ENCODE measurements at regions not wholly inside any gene's neighbourhood (a gene's known extent, or its start where the extent isn't known, plus 50 kb on each side); places are given as distances from the start of the nearest gene placed in this dataset.

- no peaks in the 10 kb centered on the region for H3K9me3 ChIP-seq
- CTCF ChIA-PET, result interaction anchor here (0.6 to 1.2 kb wide), 3 partner anchors 18 to 104 kb away, joined by 3 to 4 read pairs (median 3); no protein-coding TSS in a partner anchor
- FAIRE-seq, result no peak
- H3K4me2 ChIP-seq, result no peak overlapping the region
- no peak for DNase-seq (ENCODE audit: low read depth in 1 of 2, low spot score in 1 of 2)
- no peak for ATAC-seq
- no peaks in the 10 kb centered on the region for H3K4me1 ChIP-seq
- WGBS (ENCODE audit: missing lambda C conversion rate), result 63% methylated on average over 13 of the region's 13 CpGs
- TF ChIP-seq RCOR1 (IDR thresholded peaks at IDR 0.05; ENCODE audit: low read depth, low read length) (no peak), POLR2A (IDR thresholded peaks at IDR 0.05; ENCODE audit: low read length) (no peak), CEBPB (IDR thresholded peaks at IDR 0.05) (no peak), NPAS2 (CRISPR knock-in tag; IDR thresholded peaks at IDR 0.05; ENCODE audit: borderline replicate concordance) (no peak), JUNB (IDR thresholded peaks at IDR 0.05) (no peak)
- H3K4me3 ChIP-seq, result no peak overlapping the region
- POLR2A ChIA-PET, result no interaction called here
- no peak overlapping the region for H3K27ac ChIP-seq
Measured at GRCh38 chr16:86778108-86778745, 199.9 kb downstream of the FOXL1 start.

GRCh38 chr16:86778978-86779377 is 200.6 kb downstream of the FOXL1 start:
- H3K4me1 ChIP-seq, result no peaks in the 10 kb centered on the region
- H3K4me2 ChIP-seq, result no peak overlapping the region
- ATAC-seq (no peak), DNase-seq (ENCODE audit: low read depth in 1 of 2, low spot score in 1 of 2) (no peak), FAIRE-seq (no peak)
- H3K9me3 ChIP-seq, result no peaks in the 10 kb centered on the region
- no peak overlapping the region for H3K4me3 ChIP-seq
- TF ChIP-seq JUNB (IDR thresholded peaks at IDR 0.05) (no peak), ATOH8 (CRISPR knock-in tag; IDR thresholded peaks at IDR 0.05; ENCODE audit: low read depth) (no peak)
- no peak overlapping the region for H3K27ac ChIP-seq
- WGBS (ENCODE audit: missing lambda C conversion rate), result 63% methylated on average over 9 of the region's 9 CpGs
- POLR2A ChIA-PET, result no interaction called here
- CTCF ChIA-PET, result interaction anchor here (0.7 to 1.2 kb wide), 2 partner anchors 31 to 103 kb away, joined by 3 to 4 read pairs; no protein-coding TSS in a partner anchor

- DNase-seq (ENCODE audit: low read depth in 1 of 2, low spot score in 1 of 2) (no peak), ATAC-seq (no peak), FAIRE-seq (no peak)
- CTCF ChIA-PET, result interaction anchor here (0.6 to 1.1 kb wide), 2 partner anchors 13 to 223 kb away, joined by 3 read pairs; no protein-coding TSS in a partner anchor
- Histone ChIP-seq H3K4me3 (no peak overlapping the region), H3K4me1 (no peaks in the 10 kb centered on the region), H3K4me2 (no peak overlapping the region), H3K9me3 (no peaks in the 10 kb centered on the region), H3K27ac (no peak overlapping the region)
- TF ChIP-seq EHMT2 (IDR thresholded peaks at IDR 0.05; ENCODE audit: low read depth) (no peak), CHD4 (IDR thresholded peaks at IDR 0.05; ENCODE audit: borderline replicate concordance) (no peak)
- POLR2A ChIA-PET, result no interaction called here
- WGBS (ENCODE audit: missing lambda C conversion rate), result 81% methylated on average over 11 of the region's 11 CpGs
Measured at GRCh38 chr16:86781046-86781445, 202.7 kb downstream of the FOXL1 start.

- FAIRE-seq (no peak), ATAC-seq (no peak), DNase-seq (ENCODE audit: low read depth in 1 of 2, low spot score in 1 of 2) (no peak)
- H3K27ac ChIP-seq, result no peak overlapping the region
- H3K4me2 ChIP-seq, result no peak overlapping the region
- no peaks in the 10 kb centered on the region for H3K9me3 ChIP-seq
- POLR2A ChIA-PET, result no interaction called here
- WGBS (ENCODE audit: missing lambda C conversion rate), result 61% methylated on average over 23 of the region's 23 CpGs
- H3K4me3 ChIP-seq, result no peak overlapping the region
- CTCF ChIA-PET, result interaction anchor here (0.6 kb wide), 1 partner anchor 1233 kb away, joined by 3 read pairs; no protein-coding TSS in a partner anchor
- no peaks in the 10 kb centered on the region for H3K4me1 ChIP-seq
- TF ChIP-seq SREBF2 (IDR thresholded peaks at IDR 0.05), result no peak
- no peak for TF ChIP-seq ZSCAN20 (CRISPR knock-in tag; IDR thresholded peaks at IDR 0.05)
- TF ChIP-seq HOXA7 (CRISPR knock-in tag; IDR thresholded peaks at IDR 0.05), result no peak
- no peak for TF ChIP-seq BCL3 (IDR thresholded peaks at IDR 0.05)
- TF ChIP-seq CTCF (IDR thresholded peaks at IDR 0.05), result no peak
- TF ChIP-seq HOXB13 (CRISPR knock-in tag; IDR thresholded peaks at IDR 0.05; ENCODE audit: low read depth), result no peak
- no peak for TF ChIP-seq RNF2 (IDR thresholded peaks at IDR 0.05; ENCODE audit: borderline replicate concordance, low read depth)
- no peak for TF ChIP-seq RCOR1 (IDR thresholded peaks at IDR 0.05; ENCODE audit: low read depth, low read length)
- TF ChIP-seq NPAS2 (CRISPR knock-in tag; IDR thresholded peaks at IDR 0.05; ENCODE audit: borderline replicate concordance), result no peak
- TF ChIP-seq JUN (IDR thresholded peaks at IDR 0.05), result no peak
Measured at GRCh38 chr16:86783636-86784626, 205.6 kb downstream of the FOXL1 start.

Data from A549 (cell line).